ENCODE measurements at regions not wholly inside any gene's neighbourhood (a gene's known extent, or its start where the extent isn't known, plus 50 kb on each side); places are given as distances from the start of the nearest gene placed in this dataset.

GRCh38 chr5:135114759-135115158 is 80.7 kb upstream of the PITX1 start:
- TF ChIP-seq CTCF (IDR thresholded peaks at IDR 0.05) (no peak), POLR2A (IDR thresholded peaks at IDR 0.05) (no peak)

All from right lobe of liver (tissue), 4 donors.